HG03442 (cell line): ENCODE measurements at regions not wholly inside any gene's neighbourhood (a gene's known extent, or its start where the extent isn't known, plus 50 kb on each side); places are given as distances from the start of the nearest gene placed in this dataset.
"Not testable (repeated sequence)": the region's sequence is repeated elsewhere in the genome, so short reads cannot be mapped to it uniquely, and the experiment has no call there.

Experiments used
- ATAC-seq: cut with Tn5 transposase; IDR thresholded peaks from one replicate; pipeline ENCODE4 v1.9.1; 2021; ENCODE audit warnings: mild to moderate bottlenecking, moderate library complexity; ENCODE audit not compliant: unreplicated experiment

- no peak for ATAC-seq
Observed at GRCh38 chr2:234203135-234203984, 152.9 kb downstream of the SPP2 start.

GRCh38 chr2:234202601-234203000 is 152.1 kb downstream of the SPP2 start:
- no peak for ATAC-seq

- ATAC-seq, result no peak
Observed at GRCh38 chr2:234199996-234200395, 149.5 kb downstream of the SPP2 start.

GRCh38 chr2:234198976-234199375 is 148.5 kb downstream of the SPP2 start:
- no peak for ATAC-seq

DNA sequence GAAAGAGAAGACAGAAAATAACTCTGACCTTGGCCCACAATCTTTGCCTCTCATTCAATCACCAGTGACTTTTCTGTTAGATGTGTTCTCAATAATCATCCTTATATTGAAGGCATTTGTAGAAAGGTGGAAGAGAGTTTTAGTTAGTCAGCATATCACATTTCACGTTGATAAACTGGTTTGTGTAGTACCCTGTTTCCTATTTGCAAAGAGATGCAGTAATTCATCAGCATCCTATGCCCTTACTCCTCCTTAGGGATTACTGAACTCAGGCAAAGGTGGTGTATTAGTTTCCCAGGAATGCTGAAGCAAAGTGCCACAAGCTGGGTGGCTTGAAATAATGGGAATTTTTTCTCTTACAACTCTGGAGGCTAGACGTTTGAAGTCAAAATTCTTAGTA is 145.0 kb downstream of the SPP2 start:
- ATAC-seq, result no peak

GRCh38 chr2:234193977-234194563 is 143.6 kb downstream of the SPP2 start:
- no peak for ATAC-seq

DNA sequence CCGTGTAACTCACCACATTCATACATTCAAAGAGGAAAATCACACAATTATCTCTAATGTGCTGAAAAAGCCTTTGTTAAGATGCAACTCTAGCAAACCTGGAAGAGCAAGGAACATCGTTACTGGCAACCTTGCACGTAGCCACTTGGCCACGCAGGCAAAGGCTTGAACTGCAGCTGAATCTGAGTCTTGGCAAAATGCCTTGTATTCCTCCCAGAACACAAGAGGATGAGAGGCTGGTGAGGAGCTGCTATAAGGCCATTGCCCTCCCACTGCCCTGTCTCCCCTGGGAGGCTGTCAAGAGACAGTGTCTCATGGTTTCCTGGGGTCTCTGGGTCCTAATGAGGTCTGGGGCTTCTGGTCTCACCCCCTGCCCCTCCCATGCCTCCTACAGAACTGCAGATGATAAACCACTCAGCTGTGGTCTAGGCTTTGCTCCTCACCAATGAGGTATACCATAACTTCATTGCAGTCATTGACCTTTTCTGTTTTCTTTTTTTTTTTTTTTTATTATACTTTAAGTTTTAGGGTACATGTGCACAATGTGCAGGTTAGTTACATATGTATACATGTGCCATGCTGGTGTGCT is 141.4 kb downstream of the SPP2 start:
- ATAC-seq, result no peak

- ATAC-seq, result no peak
Observed at GRCh38 chr2:234189786-234190300, 139.3 kb downstream of the SPP2 start.

DNA sequence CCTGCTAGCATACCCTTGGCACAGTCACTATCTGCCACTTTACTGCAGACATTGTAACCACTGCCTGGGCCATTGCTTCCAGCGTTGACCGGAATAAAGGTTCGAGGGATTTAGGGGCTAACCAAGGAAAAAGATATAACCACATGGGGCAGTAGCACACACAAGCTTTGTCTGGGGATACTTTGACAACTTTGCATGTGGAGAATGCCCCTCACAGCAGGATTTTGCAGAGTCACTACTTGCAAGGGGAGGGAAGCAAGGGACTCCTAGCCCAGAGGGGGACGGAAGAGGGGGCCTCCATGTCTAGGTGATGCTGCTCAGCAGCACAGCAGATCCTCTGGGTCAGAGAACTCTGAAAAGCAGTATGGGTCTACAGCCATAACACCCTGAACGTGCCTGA is 138.7 kb downstream of the SPP2 start:
- no peak for ATAC-seq

- no peak for ATAC-seq
Observed at GRCh38 chr2:234187646-234188174, 137.2 kb downstream of the SPP2 start.

DNA sequence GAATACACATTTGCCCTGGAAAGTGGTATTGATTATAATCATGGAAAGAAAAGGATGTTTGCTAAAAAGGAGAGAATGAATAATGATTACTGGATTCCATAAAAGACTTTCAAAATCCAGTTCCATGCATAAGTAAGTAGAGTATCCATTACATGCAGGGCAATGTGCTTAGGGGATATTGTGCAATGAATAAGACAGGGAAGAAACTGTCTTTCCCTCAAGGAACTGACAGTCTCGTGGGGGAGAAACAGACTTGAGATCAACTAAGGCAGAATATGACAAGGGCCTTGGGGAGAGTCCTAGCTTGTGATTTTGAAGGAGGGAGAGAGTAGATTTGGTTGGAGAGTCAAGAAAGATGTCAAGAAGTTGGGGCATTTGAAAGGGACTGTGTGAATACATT is 130.6 kb downstream of the SPP2 start:
- ATAC-seq, result no peak

- ATAC-seq, result no peak
Observed at GRCh38 chr2:234179031-234179363, 128.5 kb downstream of the SPP2 start.

- no peak for ATAC-seq
Observed at GRCh38 chr2:234178330-234179030, 128.0 kb downstream of the SPP2 start.

DNA sequence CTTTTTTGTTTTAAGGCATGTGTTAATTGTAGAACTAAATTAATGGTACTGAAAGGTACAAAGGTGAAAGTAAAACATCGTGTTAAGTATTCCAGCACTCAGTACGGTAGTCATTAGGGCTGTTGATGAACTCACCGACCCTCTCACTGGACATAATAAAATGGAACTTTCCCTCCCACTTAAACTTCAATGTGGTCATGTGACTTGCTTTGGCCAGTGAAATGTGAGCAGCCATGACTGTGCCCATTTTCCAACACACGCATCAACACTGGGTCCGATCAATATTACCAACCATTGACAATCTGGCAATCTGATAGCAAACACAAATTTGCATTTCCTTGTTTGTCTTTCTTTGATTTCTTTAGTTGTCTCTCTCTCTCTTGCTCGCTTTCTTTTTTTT is 125.1 kb downstream of the SPP2 start:
- no peak for ATAC-seq

GRCh38 chr2:234174742-234175141 is 124.2 kb downstream of the SPP2 start:
- ATAC-seq, result no peak

DNA sequence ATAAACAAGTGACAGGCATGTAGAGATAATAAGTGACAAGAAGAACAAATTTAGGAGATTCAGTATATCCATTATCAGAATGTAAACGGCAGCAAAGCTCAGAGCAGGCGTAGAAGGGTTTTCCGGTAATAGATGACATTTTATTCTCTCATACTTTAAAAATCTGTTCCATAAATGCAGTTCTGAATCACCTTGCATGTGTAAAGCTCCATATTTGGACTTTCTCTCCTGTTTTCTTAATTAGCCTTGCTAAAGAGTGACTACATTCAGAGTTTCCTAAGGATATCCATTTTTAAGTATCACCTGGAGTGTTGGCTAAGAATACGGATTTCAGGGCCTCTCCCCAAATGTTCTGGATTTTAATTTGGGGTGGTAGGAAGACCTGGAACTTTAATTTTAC is 122.0 kb downstream of the SPP2 start:
- no peak for ATAC-seq

GRCh38 chr2:234172066-234172465 is 121.6 kb downstream of the SPP2 start:
- ATAC-seq, result no peak

- no peak for ATAC-seq
Observed at GRCh38 chr2:234171666-234172065, 121.2 kb downstream of the SPP2 start.

GRCh38 chr2:234169674-234170073 is 119.2 kb downstream of the SPP2 start:
- no peak for ATAC-seq

DNA sequence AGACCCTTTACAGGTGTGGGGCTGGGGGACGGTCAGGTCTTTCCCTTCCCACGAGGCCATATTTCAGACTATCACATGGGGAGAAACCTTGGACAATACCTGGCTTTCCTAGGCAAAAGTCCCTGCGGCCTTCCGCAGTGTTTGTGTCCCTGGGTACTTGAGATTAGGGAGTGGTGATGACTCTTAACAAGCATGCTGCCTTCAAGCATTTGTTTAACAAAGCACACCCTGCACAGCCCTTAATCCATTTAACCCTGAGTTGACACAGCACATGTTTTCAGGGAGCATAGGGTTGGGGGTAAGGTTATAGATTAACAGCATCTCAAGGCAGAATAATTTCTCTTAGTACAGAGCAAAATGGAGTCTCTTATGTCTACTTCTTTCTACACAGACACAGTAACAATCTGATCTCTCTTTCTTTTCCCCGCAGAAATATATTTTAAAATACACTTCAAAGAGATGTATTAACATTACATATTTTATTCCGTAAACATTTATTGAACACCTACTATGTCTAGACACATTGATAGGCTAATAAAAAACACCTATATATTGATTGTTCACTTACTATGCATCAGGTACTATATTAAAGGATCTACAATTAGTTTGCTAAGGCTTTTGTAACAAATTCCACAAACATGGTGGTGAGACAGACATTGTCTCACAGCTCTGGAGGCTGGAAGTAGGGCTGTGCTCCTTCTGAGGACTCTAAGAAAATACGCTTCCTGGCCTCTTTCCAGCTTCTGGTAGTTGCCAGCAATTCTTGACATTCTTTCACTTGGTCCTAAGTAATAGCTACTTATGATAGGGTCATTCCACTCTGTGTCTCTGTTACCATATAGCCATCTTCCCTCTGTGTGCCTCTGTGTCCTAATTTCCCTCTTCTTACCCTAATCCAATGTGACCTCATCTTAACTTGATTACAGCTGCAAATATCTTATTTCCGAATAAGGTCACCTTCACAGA is 118.4 kb downstream of the SPP2 start:
- not testable (repeated sequence) for ATAC-seq
